Myocyte (in vitro differentiated cells): ENCODE measurements at regions not wholly inside any gene's neighbourhood (a gene's known extent, or its start where the extent isn't known, plus 50 kb on each side); places are given as distances from the start of the nearest gene placed in this dataset.
"Not testable (repeated sequence)": the region's sequence is repeated elsewhere in the genome, so short reads cannot be mapped to it uniquely, and the experiment has no call there.

ENCODE experiments used
- DNase-seq: peaks from one replicate; pipeline ENCODE4 v3.0.0-alpha.2; 2012; ENCODE audit warnings: low read depth

GRCh38 chr1:149274493-149274892 lies 171.1 kb upstream of the NBPF9 start:
- DNase-seq = not testable (repeated sequence)

GRCh38 chr1:149275802-149276201 lies 172.5 kb upstream of the NBPF9 start:
- DNase-seq = not testable (repeated sequence)

GRCh38 chr1:149276496-149276895 lies 173.1 kb upstream of the NBPF9 start:
- not testable (repeated sequence) for DNase-seq

GRCh38 chr1:149278156-149278555 lies 174.8 kb upstream of the NBPF9 start:
- not testable (repeated sequence) for DNase-seq

GRCh38 chr1:149279015-149279414 lies 175.7 kb upstream of the NBPF9 start:
- not testable (repeated sequence) for DNase-seq

GRCh38 chr1:149279512-149279911 lies 176.2 kb upstream of the NBPF9 start:
- not testable (repeated sequence) for DNase-seq

GRCh38 chr1:149284773-149285172 lies 181.4 kb upstream of the NBPF9 start:
- not testable (repeated sequence) for DNase-seq

GRCh38 chr1:149285205-149285604 lies 181.9 kb upstream of the NBPF9 start:
- DNase-seq = not testable (repeated sequence)

- not testable (repeated sequence) for DNase-seq
Measured at GRCh38 chr1:149285638-149286037, 182.3 kb upstream of the NBPF9 start.

- not testable (repeated sequence) for DNase-seq
Measured at GRCh38 chr1:149288580-149288979, 185.2 kb upstream of the NBPF9 start.

- DNase-seq = not testable (repeated sequence)
Measured at GRCh38 chr1:149300478-149301218, 174.2 kb upstream of the NBPF19 start.

GRCh38 chr1:149301282-149301681 lies 173.6 kb upstream of the NBPF19 start:
- DNase-seq = not testable (repeated sequence)

GRCh38 chr1:149304796-149305195 lies 170.0 kb upstream of the NBPF19 start:
- not testable (repeated sequence) for DNase-seq

GRCh38 chr1:149307640-149308039 lies 167.2 kb upstream of the NBPF19 start:
- not testable (repeated sequence) for DNase-seq

GRCh38 chr1:149314921-149315320 lies 159.9 kb upstream of the NBPF19 start:
- DNase-seq = not testable (repeated sequence)

- not testable (repeated sequence) for DNase-seq
Measured at GRCh38 chr1:149320971-149321731, 153.7 kb upstream of the NBPF19 start.

- DNase-seq = not testable (repeated sequence)
Measured at GRCh38 chr1:149321732-149322016, 153.2 kb upstream of the NBPF19 start.

GRCh38 chr1:149330081-149330335 lies 144.8 kb upstream of the NBPF19 start:
- not testable (repeated sequence) for DNase-seq

GRCh38 chr1:149336082-149336481 lies 138.8 kb upstream of the NBPF19 start:
- not testable (repeated sequence) for DNase-seq

GRCh38 chr1:149338221-149338691 lies 136.6 kb upstream of the NBPF19 start:
- DNase-seq = not testable (repeated sequence)

- not testable (repeated sequence) for DNase-seq
Measured at GRCh38 chr1:149338698-149339097, 136.1 kb upstream of the NBPF19 start.

GRCh38 chr1:149349448-149349847 lies 125.4 kb upstream of the NBPF19 start:
- DNase-seq = not testable (repeated sequence)

- not testable (repeated sequence) for DNase-seq
Measured at GRCh38 chr1:149352205-149352604, 122.6 kb upstream of the NBPF19 start.
